Uterus (tissue), 2 donors: ENCODE measurements at regions not wholly inside any gene's neighbourhood (a gene's known extent, or its start where the extent isn't known, plus 50 kb on each side); places are given as distances from the start of the nearest gene placed in this dataset.
"Not testable (repeated sequence)": the region's sequence is repeated elsewhere in the genome, so short reads cannot be mapped to it uniquely, and the experiment has no call there.

Source experiments
- POLR2A ChIP-seq, 2 donors: fragments of 450-650 bp; IDR thresholded peaks; one replicate each; pipeline ENCODE4 v1.6.1; 2016; ENCODE audit warnings: antibody characterized with exemption in 2 of 2, mild to moderate bottlenecking in 1 of 2, moderate library complexity in 1 of 2
- TF ChIP-seq, protein P1 (sequence below), 4 experiments: fragments of 200-600 bp in 2 of 4; fragments of 450-650 bp in 2 of 4; sonication (generic) in 2 of 4; IDR thresholded peaks; one replicate each; pipeline ENCODE4 v1.5.1; 2016 to 2019; ENCODE audit warnings: antibody characterized with exemption in 4 of 4, mild to moderate bottlenecking in 2 of 4, moderate library complexity in 1 of 4

- TF ChIP-seq, protein P1, sequence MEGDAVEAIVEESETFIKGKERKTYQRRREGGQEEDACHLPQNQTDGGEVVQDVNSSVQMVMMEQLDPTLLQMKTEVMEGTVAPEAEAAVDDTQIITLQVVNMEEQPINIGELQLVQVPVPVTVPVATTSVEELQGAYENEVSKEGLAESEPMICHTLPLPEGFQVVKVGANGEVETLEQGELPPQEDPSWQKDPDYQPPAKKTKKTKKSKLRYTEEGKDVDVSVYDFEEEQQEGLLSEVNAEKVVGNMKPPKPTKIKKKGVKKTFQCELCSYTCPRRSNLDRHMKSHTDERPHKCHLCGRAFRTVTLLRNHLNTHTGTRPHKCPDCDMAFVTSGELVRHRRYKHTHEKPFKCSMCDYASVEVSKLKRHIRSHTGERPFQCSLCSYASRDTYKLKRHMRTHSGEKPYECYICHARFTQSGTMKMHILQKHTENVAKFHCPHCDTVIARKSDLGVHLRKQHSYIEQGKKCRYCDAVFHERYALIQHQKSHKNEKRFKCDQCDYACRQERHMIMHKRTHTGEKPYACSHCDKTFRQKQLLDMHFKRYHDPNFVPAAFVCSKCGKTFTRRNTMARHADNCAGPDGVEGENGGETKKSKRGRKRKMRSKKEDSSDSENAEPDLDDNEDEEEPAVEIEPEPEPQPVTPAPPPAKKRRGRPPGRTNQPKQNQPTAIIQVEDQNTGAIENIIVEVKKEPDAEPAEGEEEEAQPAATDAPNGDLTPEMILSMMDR (IDR thresholded peaks at IDR 0.05) = not testable (repeated sequence)
- TF ChIP-seq POLR2A (IDR thresholded peaks at IDR 0.05) = not testable (repeated sequence)
Observed at GRCh38 chr3:190964931-190965330, 102.4 kb upstream of the GMNC start.
